Fibroblast of villous mesenchyme (primary cell): ENCODE measurements at regions not wholly inside any gene's neighbourhood (a gene's known extent, or its start where the extent isn't known, plus 50 kb on each side); places are given as distances from the start of the nearest gene placed in this dataset.

Source experiments
- DNase-seq: peaks from one replicate; pipeline ENCODE4 v3.0.0-alpha.2; 2010; ENCODE audit warnings: low read depth
- H3K4me3 ChIP-seq: 2 replicates; pipeline ENCODE4 v1.5.1; 2011; ENCODE audit warnings: low read depth, mild to moderate bottlenecking, low read length
- TF ChIP-seq, protein P1 (sequence below): IDR thresholded peaks from 2 replicates; pipeline ENCODE4 v1.5.1; 2012; ENCODE audit warnings: low read depth, mild to moderate bottlenecking, low read length; ENCODE audit not compliant: insufficient read depth

DNA sequence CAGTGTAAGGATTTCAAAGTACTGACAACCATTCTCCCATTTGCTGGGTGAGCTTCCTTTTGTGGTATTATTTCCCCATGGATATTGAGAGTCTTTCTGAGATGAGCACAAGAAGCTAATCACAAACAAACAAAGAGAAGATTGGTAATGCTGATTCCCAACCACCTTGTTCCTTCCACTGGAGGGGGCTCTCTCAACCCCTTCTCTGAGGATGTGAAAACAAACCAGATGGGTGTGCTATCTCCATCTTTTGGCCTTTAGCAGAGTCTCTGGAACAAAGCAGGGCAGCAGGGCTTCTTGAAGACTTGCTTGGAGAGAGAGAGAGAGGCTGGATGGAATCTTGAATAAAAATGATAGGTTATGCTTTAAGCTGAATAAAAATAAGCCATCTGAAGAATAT lies 576.7 kb upstream of the ZNF462 start:
- no peak for DNase-seq
- TF ChIP-seq, protein P1, sequence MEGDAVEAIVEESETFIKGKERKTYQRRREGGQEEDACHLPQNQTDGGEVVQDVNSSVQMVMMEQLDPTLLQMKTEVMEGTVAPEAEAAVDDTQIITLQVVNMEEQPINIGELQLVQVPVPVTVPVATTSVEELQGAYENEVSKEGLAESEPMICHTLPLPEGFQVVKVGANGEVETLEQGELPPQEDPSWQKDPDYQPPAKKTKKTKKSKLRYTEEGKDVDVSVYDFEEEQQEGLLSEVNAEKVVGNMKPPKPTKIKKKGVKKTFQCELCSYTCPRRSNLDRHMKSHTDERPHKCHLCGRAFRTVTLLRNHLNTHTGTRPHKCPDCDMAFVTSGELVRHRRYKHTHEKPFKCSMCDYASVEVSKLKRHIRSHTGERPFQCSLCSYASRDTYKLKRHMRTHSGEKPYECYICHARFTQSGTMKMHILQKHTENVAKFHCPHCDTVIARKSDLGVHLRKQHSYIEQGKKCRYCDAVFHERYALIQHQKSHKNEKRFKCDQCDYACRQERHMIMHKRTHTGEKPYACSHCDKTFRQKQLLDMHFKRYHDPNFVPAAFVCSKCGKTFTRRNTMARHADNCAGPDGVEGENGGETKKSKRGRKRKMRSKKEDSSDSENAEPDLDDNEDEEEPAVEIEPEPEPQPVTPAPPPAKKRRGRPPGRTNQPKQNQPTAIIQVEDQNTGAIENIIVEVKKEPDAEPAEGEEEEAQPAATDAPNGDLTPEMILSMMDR = peak; percentile 17
- no peak overlapping the region for H3K4me3 ChIP-seq

GRCh38 chr9:106287091-106287631 lies 575.8 kb upstream of the ZNF462 start:
- DNase-seq = no peak
- TF ChIP-seq, protein P1 = no peak
- no peak overlapping the region for H3K4me3 ChIP-seq

GRCh38 chr9:106287731-106288130 lies 575.2 kb upstream of the ZNF462 start:
- H3K4me3 ChIP-seq = no peak overlapping the region
- TF ChIP-seq, protein P1 = no peak
- no peak for DNase-seq

DNA sequence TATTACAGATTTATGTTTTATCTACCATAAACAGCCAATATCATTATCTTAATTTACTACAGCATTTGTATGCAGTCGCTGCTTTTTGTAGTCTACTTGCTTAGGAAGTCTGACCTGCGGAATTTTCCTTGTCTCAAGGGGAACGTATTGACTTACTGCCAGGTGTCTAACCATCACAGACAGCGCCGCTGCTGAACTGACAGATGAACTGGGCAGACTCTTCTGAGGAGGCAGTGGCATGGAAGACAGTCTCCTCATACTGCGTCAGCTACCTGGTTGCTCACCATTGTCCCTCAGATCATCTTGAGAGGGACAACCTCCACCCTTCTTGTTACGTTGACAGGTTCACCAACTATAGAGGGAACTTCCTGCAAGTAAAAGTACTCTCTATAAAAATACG lies 574.3 kb upstream of the ZNF462 start:
- DNase-seq = no peak
- no peak overlapping the region for H3K4me3 ChIP-seq
- TF ChIP-seq, protein P1 = no peak

- TF ChIP-seq, protein P1 = no peak
- H3K4me3 ChIP-seq = no peak overlapping the region
- no peak for DNase-seq
These were observed 571.2 kb upstream of the ZNF462 start for GRCh38 chr9:106291786-106292185.

DNA sequence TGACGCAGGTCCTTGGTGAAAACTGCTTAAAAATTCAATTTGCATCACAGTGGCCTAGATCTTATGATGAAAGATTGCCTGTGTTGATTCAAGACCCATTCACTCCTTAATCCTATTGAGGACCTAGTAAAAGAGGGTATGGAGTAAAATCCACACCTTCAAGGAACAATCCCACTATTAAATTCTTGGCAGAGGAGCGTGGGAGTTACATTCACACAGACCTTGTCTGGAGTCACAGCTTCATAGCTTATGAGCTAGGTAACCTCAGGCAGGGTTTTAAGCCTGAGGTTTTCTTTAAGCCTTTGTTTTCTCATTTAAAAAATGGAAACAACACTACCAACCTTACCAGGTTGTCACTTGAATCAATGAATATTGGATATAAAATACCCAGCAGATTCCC lies 566.5 kb upstream of the ZNF462 start:
- H3K4me3 ChIP-seq = no peak overlapping the region
- DNase-seq = no peak
- TF ChIP-seq, protein P1 = no peak

GRCh38 chr9:106298997-106299396 lies 564.0 kb upstream of the ZNF462 start:
- TF ChIP-seq, protein P1 = no peak
- no peak for DNase-seq
- H3K4me3 ChIP-seq = no peak overlapping the region
